Esophagus mucosa (tissue), 1 donor: ENCODE measurements at regions not wholly inside any gene's neighbourhood (a gene's known extent, or its start where the extent isn't known, plus 50 kb on each side); places are given as distances from the start of the nearest gene placed in this dataset.

ENCODE experiments used
- ATAC-seq: fragments of 200-7000 bp; cut with Tn5 transposase; one replicate; pipeline ENCODE4 v1.9.1; 2020
- donor health status: DM: yes; HTN: yes; CAD: no.

GRCh38 chr3:3745693-3746092 is 53.5 kb upstream of the LRRN1 start:
- no peak for ATAC-seq

- no peak for ATAC-seq
Observed at GRCh38 chr3:3744826-3745225, 54.4 kb upstream of the LRRN1 start.

GRCh38 chr3:3743754-3744153 is 55.5 kb upstream of the LRRN1 start:
- no peak for ATAC-seq

GRCh38 chr3:3740061-3740460 is 59.2 kb upstream of the LRRN1 start:
- no peak for ATAC-seq

DNA sequence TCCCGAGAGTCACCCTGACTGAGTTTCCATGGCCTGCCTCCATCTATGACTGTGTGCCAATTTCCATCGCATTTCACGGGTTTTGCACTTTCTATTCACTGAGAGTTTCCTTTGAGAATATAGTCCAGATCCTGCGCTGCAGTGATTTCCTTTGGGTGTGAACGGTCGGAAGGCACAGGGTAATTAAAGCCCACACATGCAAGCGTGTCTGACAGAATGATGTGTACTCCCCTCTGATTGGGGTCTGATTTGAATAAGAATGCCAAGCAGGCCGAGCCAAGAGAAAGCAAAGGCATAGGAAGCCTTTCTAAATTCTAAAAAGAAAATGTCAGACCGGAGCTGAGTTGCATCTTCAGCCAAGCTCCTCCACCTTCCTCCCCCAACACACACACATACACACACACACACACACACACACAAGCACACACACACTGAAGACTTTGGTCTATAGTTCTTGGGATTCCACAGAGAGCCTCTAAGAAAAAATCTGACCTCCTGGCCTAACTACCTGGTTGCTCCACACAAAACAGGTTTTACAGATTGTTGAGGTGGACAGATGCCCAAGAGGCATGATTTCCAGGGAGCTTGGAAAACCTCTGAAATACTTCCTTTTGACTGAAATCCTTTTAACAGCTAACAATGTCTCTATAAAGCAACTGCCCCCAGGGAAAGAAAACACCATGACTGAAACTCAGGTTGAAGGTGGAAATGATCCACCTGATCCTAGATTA is 59.7 kb upstream of the LRRN1 start:
- ATAC-seq = no peak

GRCh38 chr3:3737531-3737930 is 61.7 kb upstream of the LRRN1 start:
- no peak for ATAC-seq

- ATAC-seq = no peak
Observed at GRCh38 chr3:3735919-3736318, 63.3 kb upstream of the LRRN1 start.

DNA sequence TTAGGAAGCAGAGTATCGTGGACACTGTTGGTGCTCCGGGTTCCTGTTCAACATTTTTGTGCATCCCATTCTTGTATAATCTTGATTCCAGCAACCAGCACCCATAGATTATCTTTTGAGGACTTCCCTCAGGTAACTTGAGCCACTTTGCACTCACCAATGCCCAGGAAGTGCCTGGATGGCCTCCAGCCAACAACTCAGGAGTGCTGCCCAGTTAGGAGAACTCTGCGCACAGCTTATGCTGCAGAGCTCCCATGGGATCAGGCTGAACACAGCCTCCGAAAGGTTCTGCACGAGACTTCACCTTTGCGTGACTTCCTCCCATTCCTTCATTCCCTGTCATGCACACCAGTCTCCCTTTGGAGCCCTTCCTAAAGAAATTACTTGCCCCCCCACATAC is 64.3 kb upstream of the LRRN1 start:
- no peak for ATAC-seq

- ATAC-seq = no peak
Observed at GRCh38 chr3:3729261-3729660, 70.0 kb upstream of the LRRN1 start.

DNA sequence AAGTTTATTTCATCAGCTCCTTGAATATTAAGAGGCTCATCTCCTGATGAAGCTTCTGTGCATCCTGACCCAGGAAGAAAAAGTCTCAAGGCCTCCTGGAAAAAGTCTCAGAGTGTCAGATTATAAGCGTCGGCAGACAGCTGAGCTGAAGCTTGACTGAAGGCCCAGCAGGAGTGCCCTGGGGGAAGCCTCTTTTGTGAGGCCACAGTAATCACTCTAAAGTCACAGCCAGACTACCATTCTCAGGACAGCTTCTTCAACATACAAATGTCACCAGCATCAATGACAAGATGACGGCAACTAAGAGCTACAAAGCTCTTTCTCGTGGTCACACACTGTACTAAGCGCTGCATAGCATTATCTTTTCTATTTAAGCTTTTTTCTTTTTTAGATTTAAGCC is 72.7 kb upstream of the LRRN1 start:
- ATAC-seq = no peak

DNA sequence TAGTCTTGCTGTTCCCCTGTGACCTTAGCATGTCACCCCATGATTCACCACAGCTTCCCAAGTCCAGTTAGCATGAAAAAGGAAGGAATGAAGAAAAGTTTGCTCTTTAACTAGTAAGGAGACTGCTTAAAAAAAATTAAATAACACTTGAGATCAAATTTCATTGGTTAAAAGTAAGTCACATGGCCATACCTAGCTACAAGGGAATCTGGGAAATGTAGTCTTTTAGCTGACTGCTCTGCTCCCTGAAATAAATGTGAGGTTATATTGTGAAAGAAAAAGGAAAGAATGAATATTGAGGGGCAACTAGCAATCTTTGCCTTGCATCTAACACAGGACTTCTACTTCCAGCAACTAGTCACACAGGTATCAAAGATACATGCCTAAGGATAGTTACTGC is 84.7 kb upstream of the LRRN1 start:
- ATAC-seq = no peak

DNA sequence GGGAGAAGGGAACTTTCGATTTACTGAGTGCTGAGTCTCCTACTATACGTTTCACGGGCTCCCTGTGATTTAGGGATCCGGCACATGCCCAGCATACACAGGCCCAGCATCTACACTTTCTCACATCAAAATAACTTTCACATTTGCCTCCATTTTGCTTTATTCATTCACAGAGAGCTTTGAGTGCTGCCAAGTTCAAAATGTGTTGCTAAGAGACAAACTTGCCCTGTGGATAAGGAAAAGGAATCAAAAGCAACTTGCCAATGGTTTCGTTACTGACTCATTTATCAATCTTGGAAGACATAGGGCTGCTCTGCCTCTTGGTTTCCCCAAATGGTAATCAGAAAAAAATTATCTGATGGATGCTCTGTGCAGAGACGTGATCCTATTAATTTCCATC is 86.3 kb upstream of the LRRN1 start:
- ATAC-seq = no peak

DNA sequence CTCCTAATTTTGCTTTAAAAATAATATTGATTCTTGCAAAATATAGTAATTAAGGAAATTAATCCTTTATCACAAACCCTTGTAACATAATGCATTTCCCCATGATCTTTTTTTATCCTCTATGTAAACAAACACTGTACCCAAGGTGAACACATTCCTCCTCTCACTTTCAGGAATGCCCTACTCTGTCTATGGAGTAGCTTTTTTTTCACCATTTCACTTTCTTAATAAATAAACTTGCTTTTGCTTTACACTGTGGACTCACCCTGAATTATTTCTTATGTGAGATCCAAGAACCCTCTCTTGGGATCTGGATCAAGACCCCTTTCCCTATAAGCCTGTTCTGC is 90.5 kb upstream of the LRRN1 start:
- ATAC-seq = no peak

GRCh38 chr3:3707858-3708768 is 91.1 kb upstream of the LRRN1 start:
- ATAC-seq = no peak

- ATAC-seq = no peak
Observed at GRCh38 chr3:3705090-3705775, 94.0 kb upstream of the LRRN1 start.

GRCh38 chr3:3701949-3702348 is 97.3 kb upstream of the LRRN1 start:
- ATAC-seq = no peak

- ATAC-seq = no peak
Observed at GRCh38 chr3:3699816-3700633, 99.2 kb upstream of the LRRN1 start.

DNA sequence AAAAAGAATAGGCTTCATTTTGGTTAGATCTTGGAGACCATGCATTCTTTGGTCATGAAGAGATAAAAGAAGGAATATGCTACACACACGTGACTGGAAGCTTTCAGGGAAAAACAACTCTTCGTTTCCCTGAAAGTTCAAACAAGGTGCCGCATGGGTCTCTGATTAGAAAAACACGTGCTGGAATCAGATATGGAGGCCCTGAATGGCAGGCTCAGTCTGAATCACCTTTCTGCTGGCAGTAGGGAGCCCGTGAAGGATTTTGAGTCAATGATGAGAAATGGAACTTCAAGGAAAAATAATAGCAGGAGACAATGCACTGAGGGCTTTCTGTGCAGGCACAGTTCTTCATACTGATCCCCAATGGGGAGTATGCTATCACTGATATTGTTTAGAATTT is 99.8 kb upstream of the LRRN1 start:
- no peak for ATAC-seq

GRCh38 chr3:3696345-3696744 is 102.9 kb upstream of the LRRN1 start:
- no peak for ATAC-seq

DNA sequence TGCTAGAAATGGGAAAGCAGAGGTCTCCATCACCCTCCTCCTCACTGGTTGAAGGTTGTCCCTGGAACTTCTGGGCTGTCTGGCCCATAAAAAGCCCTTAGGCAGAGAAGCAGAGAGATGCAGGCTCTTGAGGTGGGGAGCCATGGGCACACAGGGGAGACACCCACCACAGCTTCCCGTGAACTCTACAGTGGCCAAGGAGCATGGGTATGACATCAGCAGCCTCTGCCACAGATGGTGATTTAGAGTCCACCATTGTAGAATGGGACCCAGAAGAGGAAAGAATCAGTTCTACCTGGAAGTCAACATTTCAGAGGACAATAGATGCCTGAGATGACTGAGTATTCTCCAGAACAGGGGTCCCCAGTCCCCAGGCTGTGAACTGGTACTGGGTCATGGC is 105.6 kb upstream of the LRRN1 start:
- no peak for ATAC-seq

GRCh38 chr3:3689601-3690375 is 109.4 kb upstream of the LRRN1 start:
- no peak for ATAC-seq
